Activated CD4-positive, alpha-beta T cell treated with anti-CD3 and anti-CD28 coated beads, Interleukin-2, amount 50 U/mL, for 1 hour (primary cell): ENCODE measurements at regions not wholly inside any gene's neighbourhood (a gene's known extent, or its start where the extent isn't known, plus 50 kb on each side); places are given as distances from the start of the nearest gene placed in this dataset.

Experiments used
- DNase-seq: peaks from one replicate; pipeline ENCODE4 v3.0.0-alpha.2; 2020

DNA sequence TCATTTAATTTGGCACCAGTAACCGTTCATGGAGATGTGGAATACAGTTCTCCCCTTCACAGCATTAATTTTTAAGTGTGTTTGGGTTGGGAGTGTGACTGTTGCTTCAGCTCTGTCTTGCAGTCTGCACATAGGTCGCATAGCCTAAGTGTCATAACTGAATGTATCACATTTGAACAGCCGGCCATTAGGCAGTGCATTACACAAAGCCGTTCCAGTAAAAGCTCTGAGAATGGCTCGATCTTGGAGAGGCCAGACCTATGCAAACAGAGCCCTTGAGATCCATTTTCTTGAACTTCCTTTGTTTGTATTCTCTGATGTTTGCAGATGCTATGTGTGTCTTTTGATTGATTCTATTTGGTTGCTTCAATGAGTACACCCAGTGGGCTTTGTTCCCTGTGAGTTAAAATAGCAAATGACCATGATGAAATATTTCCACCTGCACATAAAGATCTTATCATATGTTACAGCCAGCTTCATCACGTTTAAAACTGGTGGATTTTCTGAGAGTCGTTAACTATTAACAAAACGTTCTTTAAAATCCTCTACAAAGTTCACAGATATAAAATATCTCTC, 1104.9 kb upstream of the SLC10A2 start:
- no peak for DNase-seq

GRCh38 chr13:104163866-104164630, 1097.8 kb upstream of the SLC10A2 start:
- DNase-seq, result no peak

DNA sequence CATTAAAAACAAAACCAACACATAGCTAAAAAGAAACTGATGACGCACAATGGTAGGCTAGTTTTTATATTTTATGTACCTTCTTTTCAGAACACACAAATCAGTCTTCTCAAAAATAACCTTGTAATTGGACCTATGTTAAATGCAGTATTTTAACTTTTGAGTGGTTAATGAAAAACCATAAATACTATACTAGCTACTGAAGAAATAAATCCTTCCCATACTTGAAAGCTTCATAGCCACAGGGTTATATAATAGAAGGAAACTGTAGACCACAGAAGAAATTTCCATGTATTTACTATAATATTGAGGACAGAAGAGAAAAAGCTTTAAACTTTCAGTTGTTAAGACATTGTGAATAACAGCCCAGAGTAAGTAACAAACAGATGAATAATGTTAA, 1094.3 kb upstream of the SLC10A2 start:
- DNase-seq, result no peak

- DNase-seq, result no peak
These were observed 1077.7 kb upstream of the SLC10A2 start for GRCh38 chr13:104143760-104144416.

DNA sequence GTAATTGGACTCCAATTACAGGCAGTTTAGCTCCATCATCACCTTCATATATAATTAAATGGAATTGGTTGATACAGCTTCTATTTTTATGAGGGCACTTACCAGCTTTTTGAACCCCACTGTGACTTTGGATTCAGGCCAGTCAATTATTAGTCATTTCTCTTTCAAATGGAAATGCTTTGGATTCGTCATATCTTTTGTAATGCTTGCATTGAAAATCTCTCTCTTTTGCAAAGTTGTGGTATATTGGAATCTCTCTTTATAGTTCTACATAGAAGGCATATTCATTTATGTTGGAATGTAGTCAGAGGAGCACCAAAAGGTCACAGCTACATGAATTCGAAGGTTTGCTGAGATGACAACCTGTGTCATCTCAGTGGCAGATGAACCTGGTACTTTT, 1074.3 kb upstream of the SLC10A2 start:
- no peak for DNase-seq

- no peak for DNase-seq
These were observed 1071.2 kb upstream of the SLC10A2 start for GRCh38 chr13:104137416-104137815.

DNA sequence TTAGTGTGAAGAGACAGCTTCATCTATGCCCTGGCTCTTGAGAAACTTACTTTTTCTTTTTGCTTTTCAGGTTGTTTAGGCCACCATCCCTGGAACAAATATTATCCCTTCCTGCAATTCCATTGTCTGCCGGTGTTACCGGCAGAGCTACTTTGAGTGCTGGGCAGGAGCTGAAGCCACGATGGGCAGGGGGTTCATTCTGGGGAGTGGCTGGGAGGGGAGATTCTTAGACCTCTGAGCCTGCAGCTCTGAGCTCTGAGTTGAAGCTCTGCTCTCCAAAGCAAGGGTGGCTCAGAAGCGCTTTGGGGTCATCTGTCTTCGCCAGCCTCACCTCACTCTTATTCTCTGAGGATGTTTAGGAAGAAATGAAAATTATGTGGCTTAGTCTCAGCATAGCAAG, 1066.6 kb upstream of the SLC10A2 start:
- no peak for DNase-seq

DNA sequence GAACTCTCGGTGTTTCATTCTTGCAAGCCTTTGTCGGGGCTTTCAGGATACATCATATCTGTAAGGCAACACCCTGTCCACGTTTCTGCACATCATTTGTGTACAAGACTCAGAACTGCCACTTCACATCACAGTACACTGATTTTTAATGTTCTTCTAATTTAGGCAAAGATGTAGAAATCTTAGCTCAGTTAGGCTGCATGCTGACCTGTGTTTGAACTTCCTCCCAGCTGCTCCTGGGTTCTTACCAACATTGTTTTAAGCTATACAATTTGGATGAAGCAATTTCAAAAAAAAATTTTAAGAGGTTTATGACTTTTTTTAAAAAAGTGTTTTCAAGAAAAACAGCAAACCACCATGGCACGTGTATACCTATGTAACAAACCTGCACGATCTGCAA, 1047.9 kb upstream of the SLC10A2 start:
- no peak for DNase-seq

DNA sequence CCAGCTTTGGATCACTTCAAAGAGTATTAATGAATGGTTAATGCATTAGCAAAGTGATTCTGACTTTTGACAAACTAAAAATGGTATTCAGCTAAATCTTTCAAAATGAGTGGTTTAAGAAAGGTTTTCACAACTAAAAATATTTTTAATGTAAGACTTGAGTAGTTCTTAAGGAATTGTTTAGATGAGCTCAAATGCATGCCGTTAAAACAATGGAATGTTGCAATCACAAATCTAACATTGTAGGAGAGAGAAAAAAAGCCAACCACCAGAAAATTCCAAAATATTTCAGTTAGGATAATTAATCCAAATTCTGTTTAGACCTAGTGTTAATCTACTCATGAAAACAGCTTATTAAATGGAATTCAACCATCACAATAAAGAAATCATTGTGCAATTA, 1044.8 kb upstream of the SLC10A2 start:
- no peak for DNase-seq

DNA sequence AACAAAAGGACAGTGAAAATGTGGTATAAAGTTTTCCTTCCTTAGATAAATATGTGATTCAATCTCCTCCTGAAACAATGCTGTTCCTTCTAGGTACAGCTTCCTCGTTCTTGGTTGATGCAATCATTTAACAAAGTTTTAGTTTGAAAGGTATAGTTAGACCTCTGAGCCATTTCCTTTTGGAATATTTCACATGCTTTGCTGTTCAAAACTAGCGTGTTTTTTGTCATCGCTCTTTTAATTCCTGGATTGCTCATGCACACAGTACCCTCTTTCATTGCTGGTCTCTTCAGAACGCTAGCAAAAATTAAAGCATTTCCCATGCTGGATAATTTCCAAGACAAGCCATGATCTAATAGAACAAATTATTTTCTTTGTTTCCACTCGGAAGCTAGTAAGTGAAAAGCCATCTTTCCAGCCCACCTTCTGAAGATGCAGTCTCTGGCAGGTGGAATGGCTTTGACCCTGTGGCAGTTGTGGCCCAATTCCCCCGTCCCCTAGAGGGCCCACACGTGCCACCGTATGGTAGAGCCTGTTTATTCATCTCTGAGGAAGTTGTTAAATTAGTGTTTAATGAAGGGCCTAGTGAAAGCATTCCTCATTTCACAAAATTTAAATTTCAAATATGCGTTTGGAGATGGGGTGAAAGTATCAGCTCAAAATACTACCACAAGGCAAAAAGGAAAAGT, 1040.6 kb upstream of the SLC10A2 start:
- DNase-seq, result no peak

DNA sequence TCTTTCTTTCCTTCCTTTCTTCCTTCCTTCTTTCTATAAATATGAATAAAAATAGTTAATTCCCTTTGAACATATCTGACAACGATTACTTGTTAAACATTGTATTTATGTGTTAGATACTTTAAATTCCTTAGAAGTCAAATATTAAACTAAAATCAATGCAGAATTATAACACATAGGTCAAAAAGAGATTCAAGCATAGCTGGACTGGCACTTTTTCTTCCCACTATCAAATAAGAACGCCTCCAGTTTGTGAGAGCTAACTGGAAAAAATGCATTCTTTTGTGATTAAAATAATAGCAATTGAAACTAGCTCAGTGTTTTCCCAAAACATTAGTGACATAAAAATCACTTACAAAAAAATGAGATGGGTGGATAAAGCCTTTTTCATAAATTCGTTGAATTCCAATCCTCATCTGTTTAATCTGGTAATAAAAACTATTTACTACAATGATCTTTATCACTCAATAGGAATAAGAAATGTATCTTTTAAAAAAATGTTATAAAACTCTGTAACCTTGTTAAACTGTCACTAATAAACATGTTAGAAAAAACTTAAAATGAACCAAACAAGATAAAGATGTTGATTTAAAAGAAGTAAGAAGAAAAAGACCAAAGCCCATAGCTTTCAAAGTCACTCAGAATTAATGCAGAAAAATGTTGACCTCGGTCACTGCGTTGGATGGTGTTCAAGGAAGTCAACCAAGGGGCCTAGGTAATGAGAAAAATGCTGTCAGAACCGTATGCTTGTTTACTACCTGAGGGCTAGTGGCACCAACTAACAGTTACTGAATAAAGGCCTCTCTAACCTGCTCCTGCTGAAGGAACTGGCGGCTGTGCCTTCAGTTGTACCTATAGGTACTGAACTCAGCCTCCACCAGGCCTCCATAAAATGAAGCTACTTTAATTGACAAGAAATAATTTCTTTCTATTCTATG, 1039.5 kb upstream of the SLC10A2 start:
- no peak for DNase-seq

- no peak for DNase-seq
These were observed 1033.5 kb upstream of the SLC10A2 start for GRCh38 chr13:104099750-104100149.

DNA sequence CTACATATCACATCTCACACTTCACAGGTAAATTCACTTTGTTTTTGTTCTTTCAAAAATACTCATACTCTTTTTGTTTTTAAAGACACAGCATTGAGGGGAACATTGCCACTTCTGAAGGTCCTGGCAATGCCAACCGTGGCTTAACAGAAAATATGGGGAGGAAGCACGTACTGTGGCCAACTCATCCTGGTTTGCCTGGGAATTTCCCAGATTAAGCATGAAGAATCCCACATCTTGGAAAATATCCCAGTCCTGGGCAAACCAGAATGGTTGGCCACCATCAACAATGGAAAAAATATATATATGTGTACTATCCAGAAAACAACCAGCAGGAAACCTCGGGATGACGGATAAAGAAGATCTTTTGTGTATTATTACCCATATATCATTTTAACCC, 1032.2 kb upstream of the SLC10A2 start:
- DNase-seq, result no peak

- DNase-seq, result no peak
These were observed 1020.5 kb upstream of the SLC10A2 start for GRCh38 chr13:104086759-104087158.

- no peak for DNase-seq
These were observed 1020.0 kb upstream of the SLC10A2 start for GRCh38 chr13:104086210-104086609.

- DNase-seq, result no peak
These were observed 1019.4 kb upstream of the SLC10A2 start for GRCh38 chr13:104085611-104086010.

DNA sequence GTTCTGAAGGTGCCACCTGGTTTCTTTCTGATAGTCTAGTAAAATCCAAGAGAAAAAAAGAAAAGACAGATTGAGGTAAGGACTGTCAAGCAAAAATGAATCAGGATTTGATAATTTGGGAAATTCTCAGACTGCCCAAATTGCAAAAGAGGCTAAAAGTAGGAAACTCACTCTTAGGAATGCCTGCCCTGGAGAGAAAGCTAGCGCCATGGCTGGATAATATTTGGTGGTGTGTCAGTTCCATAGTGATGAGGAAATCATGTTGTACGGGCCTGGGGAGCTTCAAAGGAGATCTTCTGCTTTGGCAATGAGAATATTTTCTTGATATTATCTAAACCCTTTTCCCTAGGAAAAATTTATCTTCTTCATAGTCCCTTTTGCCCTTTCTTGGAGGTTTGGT, 1008.1 kb upstream of the SLC10A2 start:
- DNase-seq, result no peak

DNA sequence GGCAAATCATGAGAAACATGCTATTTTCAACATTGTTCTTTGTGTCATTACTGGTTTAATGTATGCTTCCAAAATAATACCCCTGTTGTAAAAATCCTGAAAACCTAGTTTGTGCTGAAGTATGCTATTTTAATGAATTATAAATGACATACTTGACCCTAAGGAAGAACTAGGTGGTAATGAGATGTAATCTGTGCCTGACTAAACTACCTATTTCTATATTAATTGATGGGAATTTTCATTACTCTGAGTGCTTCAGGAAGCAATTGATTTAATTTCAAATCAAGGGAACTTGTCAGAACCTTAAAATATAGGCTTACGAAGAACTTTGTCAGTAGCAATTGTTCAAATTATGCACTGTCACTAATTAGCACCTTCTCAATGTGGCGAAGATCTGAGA, 1005.6 kb upstream of the SLC10A2 start:
- DNase-seq, result no peak

- DNase-seq, result no peak
These were observed 999.1 kb upstream of the SLC10A2 start for GRCh38 chr13:104065328-104065727.

GRCh38 chr13:104057861-104058260, 991.6 kb upstream of the SLC10A2 start:
- no peak for DNase-seq

- no peak for DNase-seq
These were observed 979.7 kb upstream of the SLC10A2 start for GRCh38 chr13:104045907-104046306.

- DNase-seq, result no peak
These were observed 977.0 kb upstream of the SLC10A2 start for GRCh38 chr13:104043184-104043583.

GRCh38 chr13:104034891-104035290, 968.7 kb upstream of the SLC10A2 start:
- DNase-seq, result no peak
